Omental fat pad (tissue), 3 donors: ENCODE measurements at regions not wholly inside any gene's neighbourhood (a gene's known extent, or its start where the extent isn't known, plus 50 kb on each side); places are given as distances from the start of the nearest gene placed in this dataset.

ENCODE experiments used
- ATAC-seq: fragments of 150-250 bp; one replicate; pipeline ENCODE4 v1.9.1; 2016; ENCODE audit warnings: mild to moderate bottlenecking, moderate library complexity; ENCODE audit not compliant: low FRiP score
- DNase-seq: peaks from one replicate; pipeline ENCODE4 v3.0.0-alpha.2; 2019; ENCODE audit warnings: low spot score
- CTCF ChIP-seq, 3 donors: fragments of 450-650 bp; IDR thresholded peaks; one replicate each; pipeline ENCODE4 v1.5.1; 2016 to 2017; ENCODE audit warnings: antibody characterized with exemption in 3 of 3, mild to moderate bottlenecking in 3 of 3, moderate library complexity in 2 of 3

GRCh38 chr3:95607926-95608325, 1206.5 kb upstream of the EPHA6 start:
- ATAC-seq (no peak), DNase-seq (no peak)
- TF ChIP-seq CTCF (IDR thresholded peaks at IDR 0.05), result no peak

- DNase-seq (no peak), ATAC-seq (no peak)
- no peak for TF ChIP-seq CTCF (IDR thresholded peaks at IDR 0.05)
Observed at GRCh38 chr3:95609411-95609810, 1205.0 kb upstream of the EPHA6 start.

- no peak for ATAC-seq
- no peak for TF ChIP-seq CTCF (IDR thresholded peaks at IDR 0.05)
- DNase-seq, result no peak
Observed at GRCh38 chr3:95612611-95613010, 1201.8 kb upstream of the EPHA6 start.

- DNase-seq (no peak), ATAC-seq (no peak)
- no peak for TF ChIP-seq CTCF (IDR thresholded peaks at IDR 0.05)
Observed at GRCh38 chr3:95613993-95614392, 1200.4 kb upstream of the EPHA6 start.

- DNase-seq (no peak), ATAC-seq (no peak)
- no peak for TF ChIP-seq CTCF (IDR thresholded peaks at IDR 0.05)
Observed at GRCh38 chr3:95615592-95616310, 1198.6 kb upstream of the EPHA6 start.

- no peak for ATAC-seq
- TF ChIP-seq CTCF (IDR thresholded peaks at IDR 0.05), result no peak
- no peak for DNase-seq
Observed at GRCh38 chr3:95626107-95626506, 1188.3 kb upstream of the EPHA6 start.

- ATAC-seq, result no peak
Observed at GRCh38 chr3:95627293-95627692, 1187.1 kb upstream of the EPHA6 start.

More at GRCh38 chr3:95627293-95627692, 1187.1 kb upstream of the EPHA6 start:
- TF ChIP-seq CTCF (IDR thresholded peaks at IDR 0.05), result no peak
- no peak for DNase-seq
